HCT116 (cell line): ENCODE measurements at regions not wholly inside any gene's neighbourhood (a gene's known extent, or its start where the extent isn't known, plus 50 kb on each side); places are given as distances from the start of the nearest gene placed in this dataset.

Experiments used
- ATAC-seq: fragments of 200-7000 bp; cut with Tn5 transposase; 2 replicates; pipeline ENCODE4 v1.9.1; 2020; ENCODE audit warnings: mild to moderate bottlenecking, moderate library complexity
- BruUV-seq: library from RNA; stranded (reverse); fragments of 400-500 nt; replicated peaks from 2 replicates; lab custom pipeline; 2021; lab: Mats Ljungman, UMichigan
- CTCF ChIA-PET: fragments of 300-600 bp; sonication (Branson Sonifier 250); formaldehyde crosslinking; loops from one replicate; lab custom pipeline; 2021; ENCODE audit warnings: antibody characterized with exemption; lab: Charles Lee
- POLR2A ChIA-PET: fragments of 300-600, 350-600 bp; sonication (Branson Sonifier 250); formaldehyde crosslinking; loops from one replicate; lab custom pipeline; 2021; ENCODE audit warnings: antibody characterized with exemption; lab: Charles Lee
- RAD21 ChIA-PET, 2 experiments: fragments of 300-600 bp; sonication (Branson Sonifier 250); formaldehyde crosslinking; loops; one replicate each; lab custom pipeline; 2023; ENCODE audit warnings: low total read pairs in 2 of 2; ENCODE audit not compliant: uncharacterized antibody in 2 of 2, unreplicated experiment in 2 of 2, low non-redundant PET in 1 of 2; lab: Charles Lee
- DNase-seq: peaks from one replicate; pipeline ENCODE4 v3.0.0-alpha.2; 2010; ENCODE audit warnings: low read depth, low spot score
- H2AFZ ChIP-seq: fragments of 200-600 bp; shearing (Covaris generic), sonication (generic); 2 replicates; pipeline ENCODE4 v1.6.1; 2017; ENCODE audit warnings: low read depth, mixed run types, mixed read lengths, antibody characterized with exemption, low read length; ENCODE audit not compliant: poor library complexity, severe bottlenecking
- H3K27ac ChIP-seq: 2 replicates; pipeline ENCODE4 v1.5.1; 2012; ENCODE audit warnings: low read depth, low read length
- H3K27me3 ChIP-seq: fragments of 200-600 bp; sonication (generic); 2 replicates; pipeline ENCODE4 v1.6.1; 2016; ENCODE audit warnings: mixed run types, low read length, mixed read lengths; ENCODE audit not compliant: insufficient read depth
- H3K36me3 ChIP-seq, 2 experiments: fragments of 200-500 bp in 1 of 2; fragments of 200-600 bp in 1 of 2; sonication (Bioruptor generic) in 1 of 2; sonication (generic) in 1 of 2; 2 replicates each; pipeline versions ENCODE4 v1.5.1 to v1.6.1; 2014 to 2016; ENCODE audit warnings: low read length in 2 of 2, inconsistent platforms in 1 of 2, mixed read lengths in 1 of 2, mixed run types in 1 of 2; ENCODE audit not compliant: insufficient read depth in 2 of 2, control insufficient read depth in 1 of 2
- H3K4me1 ChIP-seq, 2 experiments: fragments of 200-600 bp in 1 of 2; sonication (generic) in 1 of 2; 2 replicates each; pipeline versions ENCODE4 v1.5.1 to v1.6.1; 2012 to 2017; ENCODE audit warnings: low read length in 2 of 2, inconsistent platforms in 1 of 2, mild to moderate bottlenecking in 1 of 2, mixed read lengths in 1 of 2, mixed run types in 1 of 2, moderate library complexity in 1 of 2; ENCODE audit not compliant: insufficient read depth in 2 of 2, control insufficient read depth in 1 of 2
- H3K4me2 ChIP-seq: fragments of 200-600 bp; sonication (generic); 2 replicates; pipeline ENCODE4 v1.6.1; 2017; ENCODE audit warnings: mixed run types, low read length, mixed read lengths
- H3K4me3 ChIP-seq, 2 experiments: fragments of 200-600 bp in 1 of 2; sonication (generic) in 1 of 2; replicated peaks in 1 of 2; 2 replicates each; pipeline ENCODE4 v1.5.1; 2011 to 2016; ENCODE audit warnings: low read length in 2 of 2, control low read depth in 1 of 2, low read depth in 1 of 2, mild to moderate bottlenecking in 1 of 2, mixed read lengths in 1 of 2, mixed run types in 1 of 2
- H3K79me2 ChIP-seq: fragments of 200-600 bp; sonication (generic); 2 replicates; pipeline ENCODE4 v1.6.1; 2017; ENCODE audit warnings: mild to moderate bottlenecking, mixed run types, low read length, moderate library complexity, mixed read lengths; ENCODE audit not compliant: insufficient read depth
- H3K9ac ChIP-seq: fragments of 200-600 bp; sonication (generic); 2 replicates; pipeline ENCODE4 v1.6.1; 2016; ENCODE audit warnings: low read length, mixed read lengths
- H3K9me2 ChIP-seq: fragments of 200-600 bp; sonication (generic), shearing (Covaris generic); 2 replicates; pipeline ENCODE4 v1.6.1; 2017; ENCODE audit warnings: mixed run types, mild to moderate bottlenecking, moderate library complexity; ENCODE audit not compliant: insufficient read depth
- H3K9me3 ChIP-seq, 2 experiments: fragments of 200-500 bp in 1 of 2; fragments of 200-600 bp in 1 of 2; sonication (Bioruptor generic) in 1 of 2; sonication (generic) in 1 of 2; 2 replicates each; pipeline ENCODE4 v1.6.1; 2014 to 2017; ENCODE audit warnings: low read length in 2 of 2, mixed read lengths in 2 of 2, inconsistent platforms in 1 of 2, low read depth in 1 of 2, mild to moderate bottlenecking in 1 of 2, mixed run types in 1 of 2, moderate library complexity in 1 of 2; ENCODE audit not compliant: control insufficient read depth in 1 of 2, insufficient read depth in 1 of 2
- H4K20me1 ChIP-seq: fragments of 200-600 bp; sonication (generic), shearing (Covaris generic); 2 replicates; pipeline ENCODE4 v1.6.1; 2017; ENCODE audit warnings: mixed run types, mild to moderate bottlenecking, moderate library complexity; ENCODE audit not compliant: insufficient read depth
- ATF3 ChIP-seq: IDR thresholded peaks from 2 replicates; pipeline ENCODE4 v1.6.1; 2012
- CEBPB ChIP-seq: IDR thresholded peaks from 2 replicates; pipeline ENCODE4 v1.6.1; 2012; ENCODE audit warnings: low read depth
- CTCF ChIP-seq, 3 experiments: fragments of 200-600 bp in 1 of 3; sonication (generic) in 1 of 3; IDR thresholded peaks in 2 of 3; conservative IDR thresholded peaks in 1 of 3; 2 replicates each; pipeline ENCODE4 v1.5.1; 2012 to 2017; ENCODE audit warnings: low read depth in 2 of 3, low read length in 2 of 3, antibody characterized with exemption in 1 of 3, borderline replicate concordance in 1 of 3, control low read depth in 1 of 3, mild to moderate bottlenecking in 1 of 3, mixed read lengths in 1 of 3, mixed run types in 1 of 3, moderate library complexity in 1 of 3; ENCODE audit not compliant: insufficient read depth in 1 of 3
- EZH2phosphoT487 ChIP-seq: fragments of 200-600 bp; IDR thresholded peaks from 2 replicates; pipeline ENCODE4 v1.6.1; 2018; ENCODE audit warnings: antibody characterized with exemption, borderline replicate concordance
- FOSL1 ChIP-seq: IDR thresholded peaks from 2 replicates; pipeline ENCODE4 v1.6.1; 2012; ENCODE audit warnings: low read depth
- MAX ChIP-seq: IDR thresholded peaks from 2 replicates; pipeline ENCODE4 v1.6.1; 2012
- POLR2A ChIP-seq: IDR thresholded peaks from 2 replicates; pipeline ENCODE4 v1.7.0; 2011; ENCODE audit warnings: borderline replicate concordance; ENCODE audit not compliant: insufficient read depth, insufficient read length; ENCODE audit errors: extremely low read depth
- RAD21 ChIP-seq: IDR thresholded peaks from 2 replicates; pipeline ENCODE4 v1.6.1; 2012; ENCODE audit warnings: low read depth, mild to moderate bottlenecking
- SIN3A ChIP-seq: IDR thresholded peaks from 2 replicates; pipeline ENCODE4 v1.6.1; 2012; ENCODE audit warnings: low read depth
- SP1 ChIP-seq: IDR thresholded peaks from 2 replicates; pipeline ENCODE4 v1.6.1; 2012; ENCODE audit warnings: low read depth
- SRF ChIP-seq: IDR thresholded peaks from 2 replicates; pipeline ENCODE4 v1.6.1; 2012; ENCODE audit warnings: low read depth
- TCF7L2 ChIP-seq: IDR thresholded peaks from 2 replicates; pipeline ENCODE4 v1.7.0; 2011; ENCODE audit warnings: borderline replicate concordance, inconsistent platforms; ENCODE audit not compliant: insufficient read depth, insufficient read length; ENCODE audit errors: extremely low read depth
- ZBTB33 ChIP-seq: IDR thresholded peaks from 2 replicates; pipeline ENCODE4 v1.6.1; 2011; ENCODE audit warnings: mild to moderate bottlenecking, low read length, moderate library complexity; ENCODE audit not compliant: insufficient replicate concordance; ENCODE audit errors: extremely low read depth
- intact Hi-C: fragments of 100-400 bp; cut with micrococcal nuclease; formaldehyde crosslinking; loops from 2 replicates; pipeline ENCODE4 v1.10.0; 2022

GRCh38 chr7:51869452-51869851, 552.8 kb upstream of the COBL start:
- Histone ChIP-seq H4K20me1 (no peaks in the 10 kb centered on the region), H3K4me2 (no peak overlapping the region), H3K9me2 (no peaks in the 10 kb centered on the region), H3K27me3 (no peaks in the 10 kb centered on the region), H3K4me3 (no peak overlapping the region), H3K36me3 (no peaks in the 10 kb centered on the region), H3K9ac (no peak overlapping the region), H3K4me1 (no peaks in the 10 kb centered on the region), H3K27ac (no peak overlapping the region), H3K9me3 (no peaks in the 10 kb centered on the region; a peak in 1 of 4 replicates), H3K79me2 (no peaks in the 10 kb centered on the region), H2AFZ (no peak overlapping the region)
- RAD21 ChIA-PET, result no interaction called here
- CTCF ChIA-PET, result no interaction called here
- no peak for TF ChIP-seq SP1
- no peak for TF ChIP-seq EZH2phosphoT487
- TF ChIP-seq RAD21, result no peak
- TF ChIP-seq TCF7L2, result no peak
- no peak for TF ChIP-seq CEBPB
- no peak for TF ChIP-seq SRF
- TF ChIP-seq FOSL1, result no peak
- no peak for TF ChIP-seq SIN3A
- no peak for TF ChIP-seq MAX
- TF ChIP-seq POLR2A, result no peak
- no peak for TF ChIP-seq ZBTB33
- no peak for TF ChIP-seq CTCF (IDR thresholded peaks at IDR 0.05 in 2 of 3, conservative IDR thresholded peaks at IDR 0.05 in 1 of 3; ENCODE audit: borderline replicate concordance in 1 of 3, insufficient read depth in 1 of 3, low read depth in 2 of 3, low read length in 2 of 3)
- TF ChIP-seq ATF3, result no peak
- DNase-seq (no peak), ATAC-seq (no peak)
- POLR2A ChIA-PET, result no interaction called here
- no TSS peak for BruUV-seq
- intact Hi-C loops, result no loop called here
